ENCODE measurements at regions not wholly inside any gene's neighbourhood (a gene's known extent, or its start where the extent isn't known, plus 50 kb on each side); places are given as distances from the start of the nearest gene placed in this dataset.
"Not testable (repeated sequence)": the region's sequence is repeated elsewhere in the genome, so short reads cannot be mapped to it uniquely, and the experiment has no call there.

DNA sequence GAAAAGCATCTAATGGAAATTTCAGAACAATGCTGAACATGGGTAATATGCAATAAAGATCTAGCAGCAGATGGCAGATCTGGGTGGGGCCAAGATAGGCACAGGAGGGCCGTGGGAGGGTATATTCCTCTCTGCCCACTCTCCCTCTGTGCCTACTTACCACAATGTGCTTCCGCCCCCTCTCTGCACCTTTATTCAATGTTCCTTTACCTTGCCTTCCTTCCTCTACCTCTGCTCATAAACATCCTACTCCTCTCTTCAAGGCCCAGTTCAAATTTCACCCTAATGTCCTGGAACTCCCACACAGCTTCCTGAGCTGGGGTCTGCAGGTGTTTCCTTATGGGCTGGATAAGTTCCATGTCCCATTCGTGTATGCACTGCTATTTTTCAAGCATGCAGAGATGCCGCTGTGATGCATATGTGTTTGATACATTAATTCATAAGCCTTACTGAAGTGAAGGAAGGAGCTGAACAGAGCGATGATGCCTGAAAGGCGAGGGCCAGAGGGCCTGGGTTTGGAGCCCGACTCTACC is 65.6 kb upstream of the EDEM3 start:
- ATAC-seq (no peak), DNase-seq (ENCODE audit: low read depth, low spot score) (no peak)
- no peaks in the 10 kb centered on the region for H3K36me3 ChIP-seq (ENCODE audit: control insufficient read depth, insufficient read depth, low read length)
- H3K4me1 ChIP-seq (ENCODE audit: control insufficient read depth, insufficient read depth, low read length) = no peaks in the 10 kb centered on the region
- ChIA-PET CTCF (no interaction called here), POLR2A (no interaction called here)
- no peaks in the 10 kb centered on the region for H3K9me3 ChIP-seq (ENCODE audit: control insufficient read depth, insufficient read depth, low read depth, low read length)
- BruUV-seq (replicated peaks) = no TSS peak
- H3K4me3 ChIP-seq (ENCODE audit: low read depth in 2 of 2, low read length in 2 of 2) = no peak overlapping the region
- in situ Hi-C loops (cut with HindIII; ENCODE audit: low pct_unique_long_range_greater_than_20kb, low sequenced_read_pairs) (no loop called here), intact Hi-C loops (cut with micrococcal nuclease; ENCODE audit: unreplicated experiment) (no loop called here)
- no peak for TF ChIP-seq TCF7L2 (IDR thresholded peaks at IDR 0.05; ENCODE audit: low read depth, low read length)
- H3K27me3 ChIP-seq (ENCODE audit: control insufficient read depth, insufficient read depth, low read length) = no peaks in the 10 kb centered on the region
- H3K27ac ChIP-seq (ENCODE audit: low read length) = no peak overlapping the region

DNA sequence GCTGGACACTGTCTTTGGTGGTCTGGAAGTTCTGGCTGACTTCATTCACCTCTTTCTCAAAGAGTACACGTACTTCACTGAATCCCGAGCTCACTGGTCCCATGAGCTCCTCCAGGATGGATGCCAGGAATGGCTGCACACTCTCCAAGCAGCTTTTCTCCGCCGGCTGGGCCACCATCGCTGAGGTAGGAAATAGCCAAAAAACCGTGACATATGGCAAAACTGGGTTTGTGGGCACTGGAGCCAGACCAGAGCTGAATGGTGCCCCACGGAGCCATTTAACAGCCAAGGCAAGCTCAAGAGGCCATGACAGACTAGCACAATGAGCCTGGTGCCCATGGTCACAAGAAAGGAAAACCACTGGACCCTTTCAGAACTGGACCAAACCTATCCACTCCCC is 64.0 kb upstream of the EDEM3 start:
- POLR2A ChIA-PET = no interaction called here
- Histone ChIP-seq H3K4me1 (ENCODE audit: control insufficient read depth, insufficient read depth, low read length) (no peaks in the 10 kb centered on the region), H3K36me3 (ENCODE audit: control insufficient read depth, insufficient read depth, low read length) (no peaks in the 10 kb centered on the region), H3K9me3 (ENCODE audit: control insufficient read depth, insufficient read depth, low read depth, low read length) (peaks cover 8% of the 10 kb centered on the region; the same call in 1 of the 2 replicates), H3K27me3 (ENCODE audit: control insufficient read depth, insufficient read depth, low read length) (no peaks in the 10 kb centered on the region), H3K4me3 (ENCODE audit: low read depth in 2 of 2, low read length in 2 of 2) (no peak overlapping the region), H3K27ac (ENCODE audit: low read length) (no peak overlapping the region)
- no TSS peak for BruUV-seq (replicated peaks)
- ATAC-seq (no peak), DNase-seq (ENCODE audit: low read depth, low spot score) (no peak)
- CTCF ChIA-PET = no interaction called here
- intact Hi-C loops (cut with micrococcal nuclease; ENCODE audit: unreplicated experiment) = no loop called here
- in situ Hi-C loops (cut with HindIII; ENCODE audit: low pct_unique_long_range_greater_than_20kb, low sequenced_read_pairs) = no loop called here
- no peak for TF ChIP-seq POLR2AphosphoS5 (IDR thresholded peaks at IDR 0.05; ENCODE audit: low read depth, low read length)
- TF ChIP-seq SIN3A (IDR thresholded peaks at IDR 0.05; ENCODE audit: borderline replicate concordance, insufficient read depth, low read depth, low read length) = no peak

DNA sequence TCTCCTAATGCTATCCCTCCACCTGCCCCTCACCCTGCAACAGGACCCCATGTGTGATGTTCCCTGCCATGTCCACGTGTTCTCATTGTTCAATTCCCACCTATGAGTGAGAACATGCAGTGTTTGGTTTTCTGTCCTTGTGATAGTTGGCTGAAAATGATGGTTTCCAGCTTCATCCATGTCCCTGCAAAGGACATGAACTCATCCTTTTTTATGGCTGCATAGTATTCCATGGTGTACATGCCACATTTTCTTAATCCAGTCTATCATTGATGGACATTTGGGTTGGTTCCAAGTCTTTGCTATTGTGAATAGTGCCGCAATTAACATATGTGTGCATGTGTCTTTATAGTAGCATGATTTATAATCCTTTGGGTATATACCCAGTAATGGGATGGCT is 62.3 kb upstream of the EDEM3 start:
- H3K9me3 ChIP-seq (ENCODE audit: control insufficient read depth, insufficient read depth, low read depth, low read length) = peaks cover 13% of the 10 kb centered on the region; the same call in 1 of the 2 replicates
- BruUV-seq (replicated peaks); H3K36me3 ChIP-seq (ENCODE audit: control insufficient read depth, insufficient read depth, low read length); POLR2A ChIA-PET; in situ Hi-C loops (cut with HindIII; ENCODE audit: low pct_unique_long_range_greater_than_20kb, low sequenced_read_pairs); intact Hi-C loops (cut with micrococcal nuclease; ENCODE audit: unreplicated experiment); CTCF ChIA-PET; H3K27me3 ChIP-seq (ENCODE audit: control insufficient read depth, insufficient read depth, low read length); H3K27ac ChIP-seq (ENCODE audit: low read length); DNase-seq (ENCODE audit: low read depth, low spot score); ATAC-seq; H3K4me1 ChIP-seq (ENCODE audit: control insufficient read depth, insufficient read depth, low read length); H3K4me3 ChIP-seq (ENCODE audit: low read depth in 2 of 2, low read length in 2 of 2): not testable (repeated sequence)

DNA sequence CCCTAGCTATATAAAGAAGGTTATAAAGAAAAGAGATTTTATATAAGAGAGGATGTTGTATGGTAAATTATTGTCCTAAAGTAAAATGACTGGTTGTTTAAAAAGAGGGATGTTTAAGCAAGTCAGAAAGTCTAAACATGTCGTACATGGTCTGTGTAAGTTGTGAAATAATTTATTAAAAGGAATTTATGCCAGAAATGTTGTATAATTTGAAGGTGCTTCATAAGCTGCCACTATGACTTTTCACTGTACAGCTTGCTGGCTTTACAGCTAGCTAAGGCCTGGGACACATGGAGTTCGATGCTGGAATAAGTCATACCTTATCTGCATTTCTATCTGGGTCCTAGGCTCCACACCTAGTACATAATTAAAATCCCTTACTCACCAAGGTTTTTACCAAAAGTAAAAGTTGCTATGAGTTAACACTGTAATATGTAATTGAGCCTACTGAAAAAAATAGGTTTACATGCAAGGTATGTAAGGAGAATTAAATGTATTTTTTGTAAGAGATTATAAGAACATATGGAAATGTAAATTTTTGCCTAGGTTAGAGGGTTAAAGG is 59.0 kb upstream of the EDEM3 start:
- in situ Hi-C loops (cut with HindIII; ENCODE audit: low pct_unique_long_range_greater_than_20kb, low sequenced_read_pairs) = no loop called here
- CTCF ChIA-PET = no interaction called here

More for the DNA sequence above, 59.0 kb upstream of the EDEM3 start:
- Histone ChIP-seq H3K27me3 (ENCODE audit: control insufficient read depth, insufficient read depth, low read length) (no peaks in the 10 kb centered on the region), H3K36me3 (ENCODE audit: control insufficient read depth, insufficient read depth, low read length) (no peaks in the 10 kb centered on the region), H3K9me3 (ENCODE audit: control insufficient read depth, insufficient read depth, low read depth, low read length) (peaks cover 13% of the 10 kb centered on the region; the same call in 1 of the 2 replicates), H3K4me1 (ENCODE audit: control insufficient read depth, insufficient read depth, low read length) (no peaks in the 10 kb centered on the region), H3K4me3 (ENCODE audit: low read depth in 2 of 2, low read length in 2 of 2) (no peak overlapping the region), H3K27ac (ENCODE audit: low read length) (no peak overlapping the region)
- BruUV-seq (replicated peaks) = no TSS peak
- ATAC-seq (no peak), DNase-seq (ENCODE audit: low read depth, low spot score) (no peak)
- POLR2A ChIA-PET = no interaction called here
- intact Hi-C loops (cut with micrococcal nuclease; ENCODE audit: unreplicated experiment) = no loop called here
- TF ChIP-seq SIN3A (IDR thresholded peaks at IDR 0.05; ENCODE audit: borderline replicate concordance, insufficient read depth, low read depth, low read length) = no peak
- TF ChIP-seq TCF7L2 (IDR thresholded peaks at IDR 0.05; ENCODE audit: low read depth, low read length) = no peak
- TF ChIP-seq, protein P1, sequence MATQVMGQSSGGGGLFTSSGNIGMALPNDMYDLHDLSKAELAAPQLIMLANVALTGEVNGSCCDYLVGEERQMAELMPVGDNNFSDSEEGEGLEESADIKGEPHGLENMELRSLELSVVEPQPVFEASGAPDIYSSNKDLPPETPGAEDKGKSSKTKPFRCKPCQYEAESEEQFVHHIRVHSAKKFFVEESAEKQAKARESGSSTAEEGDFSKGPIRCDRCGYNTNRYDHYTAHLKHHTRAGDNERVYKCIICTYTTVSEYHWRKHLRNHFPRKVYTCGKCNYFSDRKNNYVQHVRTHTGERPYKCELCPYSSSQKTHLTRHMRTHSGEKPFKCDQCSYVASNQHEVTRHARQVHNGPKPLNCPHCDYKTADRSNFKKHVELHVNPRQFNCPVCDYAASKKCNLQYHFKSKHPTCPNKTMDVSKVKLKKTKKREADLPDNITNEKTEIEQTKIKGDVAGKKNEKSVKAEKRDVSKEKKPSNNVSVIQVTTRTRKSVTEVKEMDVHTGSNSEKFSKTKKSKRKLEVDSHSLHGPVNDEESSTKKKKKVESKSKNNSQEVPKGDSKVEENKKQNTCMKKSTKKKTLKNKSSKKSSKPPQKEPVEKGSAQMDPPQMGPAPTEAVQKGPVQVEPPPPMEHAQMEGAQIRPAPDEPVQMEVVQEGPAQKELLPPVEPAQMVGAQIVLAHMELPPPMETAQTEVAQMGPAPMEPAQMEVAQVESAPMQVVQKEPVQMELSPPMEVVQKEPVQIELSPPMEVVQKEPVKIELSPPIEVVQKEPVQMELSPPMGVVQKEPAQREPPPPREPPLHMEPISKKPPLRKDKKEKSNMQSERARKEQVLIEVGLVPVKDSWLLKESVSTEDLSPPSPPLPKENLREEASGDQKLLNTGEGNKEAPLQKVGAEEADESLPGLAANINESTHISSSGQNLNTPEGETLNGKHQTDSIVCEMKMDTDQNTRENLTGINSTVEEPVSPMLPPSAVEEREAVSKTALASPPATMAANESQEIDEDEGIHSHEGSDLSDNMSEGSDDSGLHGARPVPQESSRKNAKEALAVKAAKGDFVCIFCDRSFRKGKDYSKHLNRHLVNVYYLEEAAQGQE (IDR thresholded peaks at IDR 0.05; ENCODE audit: insufficient read depth in 1 of 2, low read depth in 2 of 2, low read length in 1 of 2) = no peak
- TF ChIP-seq POLR2AphosphoS5 (IDR thresholded peaks at IDR 0.05; ENCODE audit: low read depth, low read length) = no peak
- TF ChIP-seq, protein P2, sequence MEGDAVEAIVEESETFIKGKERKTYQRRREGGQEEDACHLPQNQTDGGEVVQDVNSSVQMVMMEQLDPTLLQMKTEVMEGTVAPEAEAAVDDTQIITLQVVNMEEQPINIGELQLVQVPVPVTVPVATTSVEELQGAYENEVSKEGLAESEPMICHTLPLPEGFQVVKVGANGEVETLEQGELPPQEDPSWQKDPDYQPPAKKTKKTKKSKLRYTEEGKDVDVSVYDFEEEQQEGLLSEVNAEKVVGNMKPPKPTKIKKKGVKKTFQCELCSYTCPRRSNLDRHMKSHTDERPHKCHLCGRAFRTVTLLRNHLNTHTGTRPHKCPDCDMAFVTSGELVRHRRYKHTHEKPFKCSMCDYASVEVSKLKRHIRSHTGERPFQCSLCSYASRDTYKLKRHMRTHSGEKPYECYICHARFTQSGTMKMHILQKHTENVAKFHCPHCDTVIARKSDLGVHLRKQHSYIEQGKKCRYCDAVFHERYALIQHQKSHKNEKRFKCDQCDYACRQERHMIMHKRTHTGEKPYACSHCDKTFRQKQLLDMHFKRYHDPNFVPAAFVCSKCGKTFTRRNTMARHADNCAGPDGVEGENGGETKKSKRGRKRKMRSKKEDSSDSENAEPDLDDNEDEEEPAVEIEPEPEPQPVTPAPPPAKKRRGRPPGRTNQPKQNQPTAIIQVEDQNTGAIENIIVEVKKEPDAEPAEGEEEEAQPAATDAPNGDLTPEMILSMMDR (IDR thresholded peaks at IDR 0.05) = no peak

Measured in Panc1 (cell line).